ENCODE measurements at regions not wholly inside any gene's neighbourhood (a gene's known extent, or its start where the extent isn't known, plus 50 kb on each side); places are given as distances from the start of the nearest gene placed in this dataset.

DNA sequence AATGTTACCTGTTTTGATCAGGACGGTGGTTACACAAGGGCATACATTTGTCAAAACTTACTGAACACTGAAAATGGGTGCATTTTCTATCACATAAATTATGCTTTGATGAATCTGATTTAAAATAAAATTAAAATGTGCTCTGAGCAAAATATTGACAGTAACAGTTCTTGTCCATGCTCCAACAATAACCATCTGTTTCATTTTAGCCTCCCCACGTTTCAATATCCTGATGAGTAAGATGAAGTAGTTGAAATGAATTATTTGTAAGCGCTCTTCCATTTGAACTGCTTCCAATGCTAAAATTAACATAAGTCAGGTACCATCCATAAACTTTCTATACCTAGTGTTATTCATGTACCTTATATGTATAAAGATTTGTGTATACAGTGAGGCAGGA lies 365.4 kb downstream of the LTN1 start:
- TF ChIP-seq ZNF331 (CRISPR knock-in tag; IDR thresholded peaks at IDR 0.05; ENCODE audit: low read depth) (no peak), POLR2AphosphoS5 (IDR thresholded peaks at IDR 0.05; ENCODE audit: low read depth) (no peak), EZH2 (IDR thresholded peaks at IDR 0.05; ENCODE audit: low read depth, unreplicated experiment) (no peak), EZH2phosphoT487 (IDR thresholded peaks at IDR 0.05; ENCODE audit: unreplicated experiment) (no peak)
- TF ChIP-seq, protein P1, sequence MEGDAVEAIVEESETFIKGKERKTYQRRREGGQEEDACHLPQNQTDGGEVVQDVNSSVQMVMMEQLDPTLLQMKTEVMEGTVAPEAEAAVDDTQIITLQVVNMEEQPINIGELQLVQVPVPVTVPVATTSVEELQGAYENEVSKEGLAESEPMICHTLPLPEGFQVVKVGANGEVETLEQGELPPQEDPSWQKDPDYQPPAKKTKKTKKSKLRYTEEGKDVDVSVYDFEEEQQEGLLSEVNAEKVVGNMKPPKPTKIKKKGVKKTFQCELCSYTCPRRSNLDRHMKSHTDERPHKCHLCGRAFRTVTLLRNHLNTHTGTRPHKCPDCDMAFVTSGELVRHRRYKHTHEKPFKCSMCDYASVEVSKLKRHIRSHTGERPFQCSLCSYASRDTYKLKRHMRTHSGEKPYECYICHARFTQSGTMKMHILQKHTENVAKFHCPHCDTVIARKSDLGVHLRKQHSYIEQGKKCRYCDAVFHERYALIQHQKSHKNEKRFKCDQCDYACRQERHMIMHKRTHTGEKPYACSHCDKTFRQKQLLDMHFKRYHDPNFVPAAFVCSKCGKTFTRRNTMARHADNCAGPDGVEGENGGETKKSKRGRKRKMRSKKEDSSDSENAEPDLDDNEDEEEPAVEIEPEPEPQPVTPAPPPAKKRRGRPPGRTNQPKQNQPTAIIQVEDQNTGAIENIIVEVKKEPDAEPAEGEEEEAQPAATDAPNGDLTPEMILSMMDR (conservative IDR thresholded peaks at IDR 0.05; ENCODE audit: low read depth in 2 of 2): no peak
- TF ChIP-seq, protein P2, sequence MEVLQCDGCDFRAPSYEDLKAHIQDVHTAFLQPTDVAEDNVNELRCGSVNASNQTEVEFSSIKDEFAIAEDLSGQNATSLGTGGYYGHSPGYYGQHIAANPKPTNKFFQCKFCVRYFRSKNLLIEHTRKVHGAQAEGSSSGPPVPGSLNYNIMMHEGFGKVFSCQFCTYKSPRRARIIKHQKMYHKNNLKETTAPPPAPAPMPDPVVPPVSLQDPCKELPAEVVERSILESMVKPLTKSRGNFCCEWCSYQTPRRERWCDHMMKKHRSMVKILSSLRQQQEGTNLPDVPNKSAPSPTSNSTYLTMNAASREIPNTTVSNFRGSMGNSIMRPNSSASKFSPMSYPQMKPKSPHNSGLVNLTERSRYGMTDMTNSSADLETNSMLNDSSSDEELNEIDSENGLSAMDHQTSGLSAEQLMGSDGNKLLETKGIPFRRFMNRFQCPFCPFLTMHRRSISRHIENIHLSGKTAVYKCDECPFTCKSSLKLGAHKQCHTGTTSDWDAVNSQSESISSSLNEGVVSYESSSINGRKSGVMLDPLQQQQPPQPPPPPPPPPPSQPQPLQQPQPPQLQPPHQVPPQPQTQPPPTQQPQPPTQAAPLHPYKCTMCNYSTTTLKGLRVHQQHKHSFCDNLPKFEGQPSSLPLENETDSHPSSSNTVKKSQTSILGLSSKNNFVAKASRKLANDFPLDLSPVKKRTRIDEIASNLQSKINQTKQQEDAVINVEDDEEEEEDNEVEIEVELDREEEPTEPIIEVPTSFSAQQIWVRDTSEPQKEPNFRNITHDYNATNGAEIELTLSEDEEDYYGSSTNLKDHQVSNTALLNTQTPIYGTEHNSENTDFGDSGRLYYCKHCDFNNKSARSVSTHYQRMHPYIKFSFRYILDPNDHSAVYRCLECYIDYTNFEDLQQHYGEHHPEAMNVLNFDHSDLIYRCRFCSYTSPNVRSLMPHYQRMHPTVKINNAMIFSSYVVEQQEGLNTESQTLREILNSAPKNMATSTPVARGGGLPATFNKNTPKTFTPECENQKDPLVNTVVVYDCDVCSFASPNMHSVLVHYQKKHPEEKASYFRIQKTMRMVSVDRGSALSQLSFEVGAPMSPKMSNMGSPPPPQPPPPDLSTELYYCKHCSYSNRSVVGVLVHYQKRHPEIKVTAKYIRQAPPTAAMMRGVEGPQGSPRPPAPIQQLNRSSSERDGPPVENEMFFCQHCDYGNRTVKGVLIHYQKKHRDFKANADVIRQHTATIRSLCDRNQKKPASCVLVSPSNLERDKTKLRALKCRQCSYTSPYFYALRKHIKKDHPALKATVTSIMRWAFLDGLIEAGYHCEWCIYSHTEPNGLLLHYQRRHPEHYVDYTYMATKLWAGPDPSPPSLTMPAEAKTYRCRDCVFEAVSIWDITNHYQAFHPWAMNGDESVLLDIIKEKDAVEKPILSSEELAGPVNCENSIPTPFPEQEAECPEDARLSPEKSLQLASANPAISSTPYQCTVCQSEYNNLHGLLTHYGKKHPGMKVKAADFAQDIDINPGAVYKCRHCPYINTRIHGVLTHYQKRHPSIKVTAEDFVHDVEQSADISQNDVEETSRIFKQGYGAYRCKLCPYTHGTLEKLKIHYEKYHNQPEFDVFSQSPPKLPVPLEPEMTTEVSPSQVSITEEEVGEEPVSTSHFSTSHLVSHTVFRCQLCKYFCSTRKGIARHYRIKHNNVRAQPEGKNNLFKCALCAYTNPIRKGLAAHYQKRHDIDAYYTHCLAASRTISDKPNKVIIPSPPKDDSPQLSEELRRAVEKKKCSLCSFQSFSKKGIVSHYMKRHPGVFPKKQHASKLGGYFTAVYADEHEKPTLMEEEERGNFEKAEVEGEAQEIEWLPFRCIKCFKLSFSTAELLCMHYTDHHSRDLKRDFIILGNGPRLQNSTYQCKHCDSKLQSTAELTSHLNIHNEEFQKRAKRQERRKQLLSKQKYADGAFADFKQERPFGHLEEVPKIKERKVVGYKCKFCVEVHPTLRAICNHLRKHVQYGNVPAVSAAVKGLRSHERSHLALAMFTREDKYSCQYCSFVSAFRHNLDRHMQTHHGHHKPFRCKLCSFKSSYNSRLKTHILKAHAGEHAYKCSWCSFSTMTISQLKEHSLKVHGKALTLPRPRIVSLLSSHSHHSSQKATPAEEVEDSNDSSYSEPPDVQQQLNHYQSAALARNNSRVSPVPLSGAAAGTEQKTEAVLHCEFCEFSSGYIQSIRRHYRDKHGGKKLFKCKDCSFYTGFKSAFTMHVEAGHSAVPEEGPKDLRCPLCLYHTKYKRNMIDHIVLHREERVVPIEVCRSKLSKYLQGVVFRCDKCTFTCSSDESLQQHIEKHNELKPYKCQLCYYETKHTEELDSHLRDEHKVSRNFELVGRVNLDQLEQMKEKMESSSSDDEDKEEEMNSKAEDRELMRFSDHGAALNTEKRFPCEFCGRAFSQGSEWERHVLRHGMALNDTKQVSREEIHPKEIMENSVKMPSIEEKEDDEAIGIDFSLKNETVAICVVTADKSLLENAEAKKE (CRISPR knock-in tag; IDR thresholded peaks at IDR 0.05): no peak
- TF ChIP-seq, protein P3, sequence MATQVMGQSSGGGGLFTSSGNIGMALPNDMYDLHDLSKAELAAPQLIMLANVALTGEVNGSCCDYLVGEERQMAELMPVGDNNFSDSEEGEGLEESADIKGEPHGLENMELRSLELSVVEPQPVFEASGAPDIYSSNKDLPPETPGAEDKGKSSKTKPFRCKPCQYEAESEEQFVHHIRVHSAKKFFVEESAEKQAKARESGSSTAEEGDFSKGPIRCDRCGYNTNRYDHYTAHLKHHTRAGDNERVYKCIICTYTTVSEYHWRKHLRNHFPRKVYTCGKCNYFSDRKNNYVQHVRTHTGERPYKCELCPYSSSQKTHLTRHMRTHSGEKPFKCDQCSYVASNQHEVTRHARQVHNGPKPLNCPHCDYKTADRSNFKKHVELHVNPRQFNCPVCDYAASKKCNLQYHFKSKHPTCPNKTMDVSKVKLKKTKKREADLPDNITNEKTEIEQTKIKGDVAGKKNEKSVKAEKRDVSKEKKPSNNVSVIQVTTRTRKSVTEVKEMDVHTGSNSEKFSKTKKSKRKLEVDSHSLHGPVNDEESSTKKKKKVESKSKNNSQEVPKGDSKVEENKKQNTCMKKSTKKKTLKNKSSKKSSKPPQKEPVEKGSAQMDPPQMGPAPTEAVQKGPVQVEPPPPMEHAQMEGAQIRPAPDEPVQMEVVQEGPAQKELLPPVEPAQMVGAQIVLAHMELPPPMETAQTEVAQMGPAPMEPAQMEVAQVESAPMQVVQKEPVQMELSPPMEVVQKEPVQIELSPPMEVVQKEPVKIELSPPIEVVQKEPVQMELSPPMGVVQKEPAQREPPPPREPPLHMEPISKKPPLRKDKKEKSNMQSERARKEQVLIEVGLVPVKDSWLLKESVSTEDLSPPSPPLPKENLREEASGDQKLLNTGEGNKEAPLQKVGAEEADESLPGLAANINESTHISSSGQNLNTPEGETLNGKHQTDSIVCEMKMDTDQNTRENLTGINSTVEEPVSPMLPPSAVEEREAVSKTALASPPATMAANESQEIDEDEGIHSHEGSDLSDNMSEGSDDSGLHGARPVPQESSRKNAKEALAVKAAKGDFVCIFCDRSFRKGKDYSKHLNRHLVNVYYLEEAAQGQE (IDR thresholded peaks at IDR 0.05; ENCODE audit: unreplicated experiment): no peak
- TF ChIP-seq, protein P4, sequence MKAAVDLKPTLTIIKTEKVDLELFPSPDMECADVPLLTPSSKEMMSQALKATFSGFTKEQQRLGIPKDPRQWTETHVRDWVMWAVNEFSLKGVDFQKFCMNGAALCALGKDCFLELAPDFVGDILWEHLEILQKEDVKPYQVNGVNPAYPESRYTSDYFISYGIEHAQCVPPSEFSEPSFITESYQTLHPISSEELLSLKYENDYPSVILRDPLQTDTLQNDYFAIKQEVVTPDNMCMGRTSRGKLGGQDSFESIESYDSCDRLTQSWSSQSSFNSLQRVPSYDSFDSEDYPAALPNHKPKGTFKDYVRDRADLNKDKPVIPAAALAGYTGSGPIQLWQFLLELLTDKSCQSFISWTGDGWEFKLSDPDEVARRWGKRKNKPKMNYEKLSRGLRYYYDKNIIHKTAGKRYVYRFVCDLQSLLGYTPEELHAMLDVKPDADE (IDR thresholded peaks at IDR 0.05): no peak

All from GM23338 (cell line).